ENCODE measurements at regions not wholly inside any gene's neighbourhood (a gene's known extent, or its start where the extent isn't known, plus 50 kb on each side); places are given as distances from the start of the nearest gene placed in this dataset.
"Not testable (repeated sequence)": the region's sequence is repeated elsewhere in the genome, so short reads cannot be mapped to it uniquely, and the experiment has no call there.

DNA sequence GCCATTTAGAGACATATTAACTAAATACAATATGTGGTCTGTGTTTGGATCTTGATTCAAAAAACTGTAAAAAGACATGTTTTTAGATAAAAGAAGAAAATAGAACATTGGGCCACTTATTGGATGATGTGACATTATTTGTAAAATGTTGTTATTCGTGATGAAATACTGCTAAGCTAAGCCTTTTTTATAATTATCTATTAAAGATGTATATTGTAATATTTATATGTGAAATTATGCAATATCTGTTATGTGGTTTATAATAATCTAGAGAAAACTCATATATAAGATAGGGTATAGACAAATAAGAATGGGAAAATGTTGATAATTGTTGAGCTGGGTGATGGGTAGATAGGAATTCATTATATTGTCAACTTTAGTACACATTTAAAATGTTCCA is 82.0 kb upstream of the RGS1 start:
- no peak for DNase-seq (ENCODE audit: unreplicated experiment)
- ChIA-PET CTCF (interaction anchor here (0.6 kb wide), 1 partner anchor 31 kb away, joined by 3 read pairs; no protein-coding TSS in a partner anchor), POLR2A (interaction anchor here (0.6 to 1.4 kb wide), 2 partner anchors 17 to 497 kb away, joined by 3 read pairs; no protein-coding TSS in a partner anchor)
- H3K36me3 Mint-ChIP-seq (ENCODE audit: insufficient read depth, unreplicated experiment) = peaks cover 7% of the 10 kb centered on the region
- peaks cover 7% of the 10 kb centered on the region for H3K9me3 Mint-ChIP-seq (ENCODE audit: unreplicated experiment)
- intact Hi-C loops (cut with micrococcal nuclease) = no loop called here
- no peak overlapping the region for H3K27ac Mint-ChIP-seq (ENCODE audit: low read depth, unreplicated experiment)
- H3K27me3 Mint-ChIP-seq (ENCODE audit: insufficient read depth, unreplicated experiment) = no peaks in the 10 kb centered on the region
- peaks cover 15% of the 10 kb centered on the region for H3K4me1 Mint-ChIP-seq (ENCODE audit: insufficient read depth, unreplicated experiment)
- no peak overlapping the region for H3K4me3 Mint-ChIP-seq (ENCODE audit: unreplicated experiment)
- no TSS peak for BruUV-seq (replicated peaks)
- TF ChIP-seq, protein P1, sequence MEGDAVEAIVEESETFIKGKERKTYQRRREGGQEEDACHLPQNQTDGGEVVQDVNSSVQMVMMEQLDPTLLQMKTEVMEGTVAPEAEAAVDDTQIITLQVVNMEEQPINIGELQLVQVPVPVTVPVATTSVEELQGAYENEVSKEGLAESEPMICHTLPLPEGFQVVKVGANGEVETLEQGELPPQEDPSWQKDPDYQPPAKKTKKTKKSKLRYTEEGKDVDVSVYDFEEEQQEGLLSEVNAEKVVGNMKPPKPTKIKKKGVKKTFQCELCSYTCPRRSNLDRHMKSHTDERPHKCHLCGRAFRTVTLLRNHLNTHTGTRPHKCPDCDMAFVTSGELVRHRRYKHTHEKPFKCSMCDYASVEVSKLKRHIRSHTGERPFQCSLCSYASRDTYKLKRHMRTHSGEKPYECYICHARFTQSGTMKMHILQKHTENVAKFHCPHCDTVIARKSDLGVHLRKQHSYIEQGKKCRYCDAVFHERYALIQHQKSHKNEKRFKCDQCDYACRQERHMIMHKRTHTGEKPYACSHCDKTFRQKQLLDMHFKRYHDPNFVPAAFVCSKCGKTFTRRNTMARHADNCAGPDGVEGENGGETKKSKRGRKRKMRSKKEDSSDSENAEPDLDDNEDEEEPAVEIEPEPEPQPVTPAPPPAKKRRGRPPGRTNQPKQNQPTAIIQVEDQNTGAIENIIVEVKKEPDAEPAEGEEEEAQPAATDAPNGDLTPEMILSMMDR (IDR thresholded peaks at IDR 0.05; ENCODE audit: unreplicated experiment) = no peak

DNA sequence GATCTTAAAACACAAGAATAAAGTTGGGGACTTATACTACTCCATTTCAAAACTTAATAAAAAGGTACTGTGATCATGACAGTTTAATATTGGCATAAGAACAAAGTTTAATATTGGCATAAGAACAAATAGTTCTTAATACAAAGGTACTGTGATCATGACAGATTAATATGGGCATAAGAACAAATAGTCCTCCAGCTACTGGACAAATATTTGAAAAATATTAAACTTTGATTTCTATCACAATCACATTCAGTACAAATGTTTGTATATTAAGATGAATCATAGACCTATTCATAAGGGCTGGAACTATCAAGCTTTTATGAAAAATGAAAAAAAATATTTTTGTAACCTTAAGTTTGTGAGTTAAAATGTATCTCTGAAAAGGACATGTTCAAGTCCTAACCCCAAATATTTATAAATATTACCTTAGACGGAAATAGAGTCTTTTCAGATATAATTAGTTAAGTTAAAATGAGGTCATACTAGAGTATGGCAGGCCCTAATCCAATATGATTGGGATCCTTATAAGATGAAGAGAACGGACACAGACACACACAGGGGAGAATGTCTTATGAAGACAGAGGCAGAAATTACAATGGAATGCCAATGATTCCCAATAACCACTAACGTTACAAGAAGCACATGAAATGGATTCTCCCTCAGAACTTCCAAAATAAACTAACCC is 79.1 kb upstream of the RGS1 start:
- TF ChIP-seq, protein P1 (IDR thresholded peaks at IDR 0.05; ENCODE audit: unreplicated experiment) = no peak
- no peak for DNase-seq (ENCODE audit: unreplicated experiment)
- no peak overlapping the region for H3K4me3 Mint-ChIP-seq (ENCODE audit: unreplicated experiment)
- no TSS peak for BruUV-seq (replicated peaks)
- ChIA-PET CTCF (no interaction called here), POLR2A (no interaction called here)
- intact Hi-C loops (cut with micrococcal nuclease) = no loop called here
- no peaks in the 10 kb centered on the region for H3K36me3 Mint-ChIP-seq (ENCODE audit: insufficient read depth, unreplicated experiment)
- peaks cover 7% of the 10 kb centered on the region for H3K9me3 Mint-ChIP-seq (ENCODE audit: unreplicated experiment)
- H3K27me3 Mint-ChIP-seq (ENCODE audit: insufficient read depth, unreplicated experiment) = no peaks in the 10 kb centered on the region
- H3K27ac Mint-ChIP-seq (ENCODE audit: low read depth, unreplicated experiment) = no peak overlapping the region
- peaks cover 8% of the 10 kb centered on the region for H3K4me1 Mint-ChIP-seq (ENCODE audit: insufficient read depth, unreplicated experiment)

DNA sequence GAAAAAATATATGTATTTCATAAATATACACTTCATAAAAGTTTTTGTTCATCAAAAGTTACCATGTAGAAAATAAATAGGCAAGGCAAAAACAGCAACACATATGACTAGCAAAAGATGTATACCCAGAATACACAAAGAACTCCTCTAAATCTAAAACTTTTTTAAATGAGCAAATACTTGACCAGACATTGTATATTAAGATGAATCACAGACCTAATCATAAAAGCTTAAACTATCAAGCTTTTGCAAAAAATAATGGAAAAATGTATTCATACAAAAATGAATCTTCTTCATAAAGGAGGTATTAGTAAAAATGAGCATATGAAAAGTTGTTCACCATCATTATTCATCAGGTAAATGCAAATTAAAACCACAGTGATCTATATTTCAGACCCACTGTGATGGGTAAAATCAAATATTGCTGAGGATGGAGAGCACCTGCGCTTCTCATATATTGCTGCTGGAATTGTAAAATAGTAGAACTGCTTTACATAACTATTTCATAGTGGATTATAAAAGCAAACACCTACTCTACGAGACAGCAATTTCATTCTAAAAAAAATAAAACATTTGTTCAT is 78.3 kb upstream of the RGS1 start:
- intact Hi-C loops (cut with micrococcal nuclease) = no loop called here
- peaks cover 4% of the 10 kb centered on the region for H3K4me1 Mint-ChIP-seq (ENCODE audit: insufficient read depth, unreplicated experiment)
- DNase-seq (ENCODE audit: unreplicated experiment) = no peak
- no peak overlapping the region for H3K4me3 Mint-ChIP-seq (ENCODE audit: unreplicated experiment)
- no peaks in the 10 kb centered on the region for H3K27me3 Mint-ChIP-seq (ENCODE audit: insufficient read depth, unreplicated experiment)
- TF ChIP-seq, protein P1 (IDR thresholded peaks at IDR 0.05; ENCODE audit: unreplicated experiment) = no peak
- H3K9me3 Mint-ChIP-seq (ENCODE audit: unreplicated experiment) = peaks cover 7% of the 10 kb centered on the region
- BruUV-seq (replicated peaks) = no TSS peak
- ChIA-PET CTCF (interaction anchor here (0.6 kb wide), 1 partner anchor 10 kb away, joined by 3 read pairs; no protein-coding TSS in a partner anchor), POLR2A (no interaction called here)
- H3K27ac Mint-ChIP-seq (ENCODE audit: low read depth, unreplicated experiment) = no peak overlapping the region
- no peaks in the 10 kb centered on the region for H3K36me3 Mint-ChIP-seq (ENCODE audit: insufficient read depth, unreplicated experiment)

DNA sequence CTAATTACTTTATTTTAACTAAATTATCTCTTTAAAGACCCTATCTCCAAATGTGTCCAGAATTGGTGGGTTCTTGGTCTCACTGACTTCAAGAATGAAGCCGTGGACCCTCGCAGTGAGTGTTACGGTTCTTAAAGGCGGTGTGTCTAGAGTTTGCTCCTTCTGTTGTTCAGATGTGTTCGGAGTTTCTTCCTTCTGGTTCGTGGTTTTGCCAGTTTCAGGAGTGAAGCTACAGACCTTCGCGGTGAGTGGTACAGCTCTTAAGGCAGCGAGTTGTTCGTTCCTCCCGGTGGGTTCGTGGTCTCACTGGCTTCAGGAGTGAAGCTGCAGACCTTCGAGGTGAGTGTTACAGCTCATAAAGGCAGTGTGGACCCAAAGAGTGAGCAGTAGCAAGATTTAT is 77.5 kb upstream of the RGS1 start:
- ChIA-PET POLR2A (interaction anchor here (1.2 kb wide), 1 partner anchor 11 kb away, joined by 4 read pairs; no protein-coding TSS in a partner anchor), CTCF (interaction anchor here (0.9 to 1.8 kb wide), 2 partner anchors 13 to 24 kb away, joined by 3 to 6 read pairs; no protein-coding TSS in a partner anchor)
- H3K9me3 Mint-ChIP-seq (ENCODE audit: unreplicated experiment); BruUV-seq (replicated peaks); intact Hi-C loops (cut with micrococcal nuclease); DNase-seq (ENCODE audit: unreplicated experiment); H3K4me1 Mint-ChIP-seq (ENCODE audit: insufficient read depth, unreplicated experiment); H3K36me3 Mint-ChIP-seq (ENCODE audit: insufficient read depth, unreplicated experiment); H3K4me3 Mint-ChIP-seq (ENCODE audit: unreplicated experiment); H3K27me3 Mint-ChIP-seq (ENCODE audit: insufficient read depth, unreplicated experiment); H3K27ac Mint-ChIP-seq (ENCODE audit: low read depth, unreplicated experiment): not testable (repeated sequence)

DNA sequence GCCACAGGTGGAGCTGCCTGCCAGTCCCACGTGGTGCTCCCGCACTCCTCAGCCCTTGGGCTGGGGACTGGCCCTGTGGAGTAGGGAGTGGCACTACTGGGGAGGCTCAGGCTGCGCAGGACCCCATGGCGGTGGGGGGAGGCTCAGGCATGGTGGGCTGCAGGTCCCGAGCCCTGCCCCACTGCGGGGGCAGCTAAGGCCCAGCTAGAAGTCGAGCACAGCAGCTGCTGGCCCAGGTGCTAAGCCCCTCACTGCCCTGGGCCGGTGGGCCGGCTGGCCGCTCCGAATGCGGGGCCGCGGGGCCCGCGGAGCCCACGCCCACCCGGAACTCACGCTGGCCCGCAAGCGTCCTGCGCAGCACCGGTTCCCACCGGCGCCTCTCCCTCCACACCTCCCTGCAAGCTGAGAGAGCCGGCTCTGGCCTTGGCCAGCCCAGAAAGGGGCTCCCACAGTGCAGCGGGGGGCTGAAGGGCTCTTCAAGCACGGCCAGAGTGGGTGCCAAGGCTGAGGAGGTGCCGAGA is 76.5 kb upstream of the RGS1 start:
- ChIA-PET CTCF (interaction anchor here (0.6 to 1.8 kb wide), 5 partner anchors 12 to 72 kb away, joined by 3 to 6 read pairs (median 3); no protein-coding TSS in a partner anchor), POLR2A (interaction anchor here (1.2 kb wide), 1 partner anchor 12 kb away, joined by 4 read pairs; no protein-coding TSS in a partner anchor)
- H3K27ac Mint-ChIP-seq (ENCODE audit: low read depth, unreplicated experiment); H3K36me3 Mint-ChIP-seq (ENCODE audit: insufficient read depth, unreplicated experiment); BruUV-seq (replicated peaks); H3K4me1 Mint-ChIP-seq (ENCODE audit: insufficient read depth, unreplicated experiment); DNase-seq (ENCODE audit: unreplicated experiment); H3K27me3 Mint-ChIP-seq (ENCODE audit: insufficient read depth, unreplicated experiment); H3K4me3 Mint-ChIP-seq (ENCODE audit: unreplicated experiment); intact Hi-C loops (cut with micrococcal nuclease); H3K9me3 Mint-ChIP-seq (ENCODE audit: unreplicated experiment): not testable (repeated sequence)

DNA sequence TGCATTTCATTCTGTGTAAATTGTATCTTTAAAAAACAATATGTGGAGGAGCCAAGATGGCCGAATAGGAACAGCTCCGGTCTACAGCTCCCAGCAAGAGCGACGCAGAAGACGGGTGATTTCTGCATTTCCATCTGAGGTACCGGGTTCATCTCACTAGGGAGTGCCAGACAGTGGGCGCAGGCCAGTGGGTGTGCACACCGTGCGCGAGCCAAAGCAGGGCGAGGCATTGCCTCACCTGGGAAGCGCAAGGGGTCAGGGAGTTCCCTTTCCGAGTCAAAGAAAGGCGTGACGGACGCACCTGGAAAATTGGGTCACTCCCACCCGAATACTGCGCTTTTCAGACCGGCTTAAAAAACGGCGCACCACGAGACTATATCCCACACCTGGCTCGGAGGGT is 75.0 kb upstream of the RGS1 start:
- intact Hi-C loops (cut with micrococcal nuclease); CTCF ChIA-PET; H3K4me3 Mint-ChIP-seq (ENCODE audit: unreplicated experiment): not testable (repeated sequence)

More for the DNA sequence above, 75.0 kb upstream of the RGS1 start:
- H3K36me3 Mint-ChIP-seq (ENCODE audit: insufficient read depth, unreplicated experiment); H3K27ac Mint-ChIP-seq (ENCODE audit: low read depth, unreplicated experiment); POLR2A ChIA-PET; DNase-seq (ENCODE audit: unreplicated experiment); BruUV-seq (replicated peaks); H3K27me3 Mint-ChIP-seq (ENCODE audit: insufficient read depth, unreplicated experiment); H3K9me3 Mint-ChIP-seq (ENCODE audit: unreplicated experiment); H3K4me1 Mint-ChIP-seq (ENCODE audit: insufficient read depth, unreplicated experiment): not testable (repeated sequence)

Data from MCF 10A (cell line).